ENCODE measurements at regions not wholly inside any gene's neighbourhood (a gene's known extent, or its start where the extent isn't known, plus 50 kb on each side); places are given as distances from the start of the nearest gene placed in this dataset.
"Not testable (repeated sequence)": the region's sequence is repeated elsewhere in the genome, so short reads cannot be mapped to it uniquely, and the experiment has no call there.

DNA sequence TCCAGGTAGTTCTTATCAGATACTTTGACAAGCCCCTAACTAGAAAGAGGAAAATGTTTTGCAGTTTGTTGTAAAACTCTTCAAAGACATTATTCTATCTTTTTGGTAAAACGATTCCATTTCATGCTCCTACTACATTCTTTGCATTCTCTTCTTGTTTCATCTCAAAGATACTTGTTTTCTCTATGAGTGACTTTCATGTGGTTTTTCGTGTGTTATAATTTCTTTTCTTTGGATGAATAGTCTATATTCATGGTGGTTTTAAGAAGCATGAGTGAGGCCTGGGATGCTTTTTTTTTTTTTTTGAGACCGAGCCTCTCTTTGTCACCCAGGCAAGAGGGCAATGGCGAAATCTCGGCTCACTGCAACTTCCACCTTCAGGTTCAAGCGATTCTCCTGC is 292.5 kb upstream of the LYZL1 start:
- no peak for DNase-seq

DNA sequence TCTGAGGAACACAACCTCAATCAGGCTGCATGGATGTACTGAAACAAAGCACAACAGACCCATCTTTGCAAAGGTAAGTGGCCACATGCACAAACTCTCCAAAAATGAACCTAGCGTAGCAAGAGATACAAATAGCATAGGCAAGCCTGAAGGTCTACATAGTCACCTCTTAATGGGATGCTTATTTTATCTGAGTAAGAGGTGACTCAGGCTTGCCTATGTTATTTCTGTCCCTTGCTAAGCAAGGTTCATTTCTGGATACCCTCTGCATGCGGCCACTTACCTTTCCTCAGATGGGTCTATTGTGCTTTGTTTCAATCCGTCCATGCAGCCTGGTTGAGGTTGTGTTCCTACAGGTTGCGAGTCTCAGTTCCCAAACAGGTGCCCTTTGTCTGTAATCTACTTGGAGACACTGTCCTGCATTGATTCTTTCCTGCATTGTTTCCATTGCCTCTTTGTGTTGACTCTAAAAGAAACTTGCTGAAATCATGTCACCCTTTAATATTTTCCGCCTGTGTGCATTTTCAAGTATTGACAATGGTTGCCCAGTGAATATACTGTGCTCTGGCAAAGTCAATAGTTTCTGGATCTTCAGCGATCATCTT is 291.8 kb upstream of the LYZL1 start:
- DNase-seq: no peak

DNA sequence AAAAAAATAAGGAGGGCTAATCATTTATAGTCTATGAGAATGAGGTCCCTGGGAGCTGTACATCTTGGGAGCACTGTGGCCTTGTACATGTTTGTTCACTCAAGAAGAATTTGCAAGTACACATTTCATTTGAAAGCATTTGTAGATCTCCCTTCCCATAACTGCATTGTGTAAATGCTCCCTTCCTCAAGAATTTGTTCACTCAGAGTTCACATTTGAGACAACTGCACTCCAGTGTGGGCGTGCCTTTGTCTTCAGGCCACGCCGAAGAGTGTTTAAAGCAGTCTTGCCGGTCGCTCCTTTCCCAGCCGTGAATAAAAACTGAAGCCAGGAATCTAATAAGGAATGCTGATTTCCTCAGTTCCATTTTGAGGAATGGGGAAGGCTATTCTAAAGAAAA is 291.1 kb upstream of the LYZL1 start:
- no peak for DNase-seq

DNA sequence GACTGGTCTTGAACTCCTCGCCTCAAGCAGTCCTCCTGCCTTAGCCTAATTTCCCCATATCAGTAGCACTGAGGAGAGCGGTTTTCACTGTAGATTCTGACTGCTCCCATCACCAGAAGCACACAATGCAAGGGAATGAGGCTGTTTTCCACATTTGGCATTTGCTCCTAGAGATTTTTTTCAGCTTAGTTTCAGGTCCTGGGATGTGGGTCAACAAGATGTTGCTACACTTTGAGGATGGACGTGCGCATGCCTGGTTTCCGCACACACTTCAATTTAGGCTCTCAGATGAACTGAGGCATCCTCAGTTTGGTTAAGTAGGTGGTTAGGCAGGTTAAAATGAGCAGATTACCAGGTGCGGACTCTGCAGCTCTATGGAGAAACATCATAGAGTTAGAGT is 287.1 kb upstream of the LYZL1 start:
- no peak for DNase-seq

DNA sequence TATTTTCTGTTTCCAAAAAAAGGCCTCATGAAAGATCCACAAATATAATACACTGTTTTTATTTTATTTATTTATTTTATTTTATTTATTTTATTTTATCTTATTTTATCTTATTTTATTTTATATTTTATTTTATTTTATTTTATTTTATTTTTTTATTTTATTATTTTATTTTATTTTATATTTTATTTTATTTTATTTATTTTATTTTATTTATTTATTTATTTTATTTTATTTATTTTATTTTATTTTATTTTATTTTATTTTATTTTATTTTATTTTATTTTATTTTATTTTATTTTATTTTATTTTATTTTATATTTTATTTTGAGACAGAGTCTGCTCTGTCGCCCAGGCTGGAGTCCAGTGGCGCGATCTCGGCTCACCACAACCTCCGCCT is 285.9 kb upstream of the LYZL1 start:
- not testable (repeated sequence) for DNase-seq

DNA sequence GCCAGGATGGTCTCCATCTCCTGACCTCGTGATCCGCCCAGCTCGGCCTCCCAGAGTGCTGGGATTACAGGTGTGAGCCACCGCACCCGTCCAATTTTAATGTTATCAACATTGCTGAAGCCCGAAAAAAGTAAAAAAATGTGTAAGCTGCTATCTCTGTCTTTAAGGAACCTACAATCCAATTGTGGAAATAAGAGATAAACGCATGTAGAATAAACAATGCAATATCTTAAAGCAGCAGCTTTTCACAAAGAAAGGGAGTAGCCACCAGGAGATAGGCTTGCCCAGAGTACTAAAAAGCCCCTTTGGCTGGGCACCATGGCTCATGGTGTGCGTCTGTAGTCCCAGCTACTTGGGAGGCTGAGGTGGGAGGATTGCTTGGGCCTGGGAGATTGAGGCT is 282.9 kb upstream of the LYZL1 start:
- DNase-seq: no peak

DNA sequence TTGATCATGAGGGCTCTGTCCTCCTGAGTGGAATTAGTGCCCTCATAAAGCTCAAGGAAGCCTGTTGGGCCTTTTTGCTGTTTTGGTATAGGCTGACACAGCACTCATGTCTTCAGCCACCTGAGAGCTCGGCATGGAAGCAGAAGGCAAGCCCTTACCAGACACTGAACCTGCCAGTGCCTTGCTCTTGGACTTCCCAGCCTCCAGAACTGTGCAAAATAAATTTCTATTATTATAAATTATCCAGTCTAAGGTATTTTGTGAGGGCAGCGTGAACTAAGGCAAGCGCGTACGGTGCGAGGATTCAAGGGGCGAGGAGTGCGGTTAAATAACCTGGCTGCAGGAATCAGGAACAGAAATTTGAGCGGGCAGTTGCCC is 281.5 kb upstream of the LYZL1 start:
- no peak for DNase-seq

DNA sequence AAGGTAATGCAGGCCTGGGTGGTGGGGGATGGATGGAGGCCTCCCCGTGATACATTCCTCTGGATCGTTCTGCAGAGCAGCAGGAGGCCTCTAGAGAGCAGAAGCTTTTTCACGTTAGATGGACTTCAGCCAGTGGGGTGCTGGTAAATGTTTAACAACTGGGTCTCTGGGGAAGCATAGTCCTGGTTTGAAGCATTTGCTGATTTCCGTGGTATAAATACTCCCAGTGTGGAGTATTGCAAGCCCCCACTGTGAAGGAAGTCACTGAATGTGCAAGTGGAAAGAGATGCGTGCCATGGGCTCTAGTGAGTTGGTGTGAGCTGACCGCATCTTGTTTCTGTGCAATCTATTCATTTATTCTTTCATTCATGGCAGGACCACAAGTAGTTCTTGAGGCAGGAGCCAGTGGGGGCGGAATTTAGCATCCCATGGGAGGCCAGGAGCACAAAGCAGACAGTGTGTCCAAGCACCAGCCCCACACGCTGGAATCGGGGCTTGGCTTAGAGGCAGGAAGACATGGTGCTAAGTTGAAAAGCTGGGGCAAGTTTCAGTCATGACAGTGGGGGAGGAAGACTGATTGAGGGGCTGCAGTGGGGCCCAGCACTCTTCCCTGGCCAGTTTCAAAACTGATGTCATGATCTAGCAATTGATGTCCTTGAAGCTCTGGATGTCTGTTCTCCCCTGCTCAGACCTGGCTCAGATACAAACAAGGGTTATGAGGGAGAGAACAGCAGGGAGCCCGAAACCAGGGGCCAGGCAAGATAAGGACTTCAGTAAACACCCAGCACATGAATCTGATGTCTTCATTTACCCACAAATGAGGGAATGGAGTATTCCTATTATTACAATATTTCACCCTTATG is 280.9 kb upstream of the LYZL1 start:
- no peak for DNase-seq

DNA sequence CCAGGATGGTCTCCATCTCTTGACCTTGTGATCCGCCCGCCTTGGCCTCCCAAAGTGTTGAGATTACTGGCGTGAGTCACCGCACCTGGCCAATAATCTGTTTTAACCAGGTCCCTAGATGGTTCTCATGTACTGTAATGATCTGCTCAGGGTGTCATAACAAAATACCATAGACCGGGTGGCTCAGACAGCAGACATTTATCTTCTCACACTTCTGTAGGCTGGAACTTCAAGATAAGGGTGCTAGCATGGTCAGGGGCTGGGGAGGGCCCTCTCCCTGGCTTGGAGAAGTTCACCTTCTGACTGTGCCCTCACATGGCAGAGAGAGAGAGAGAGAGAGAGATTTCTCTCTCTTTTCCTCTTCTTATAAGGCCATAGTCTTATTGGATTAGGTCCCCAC is 279.4 kb upstream of the LYZL1 start:
- DNase-seq: no peak

DNA sequence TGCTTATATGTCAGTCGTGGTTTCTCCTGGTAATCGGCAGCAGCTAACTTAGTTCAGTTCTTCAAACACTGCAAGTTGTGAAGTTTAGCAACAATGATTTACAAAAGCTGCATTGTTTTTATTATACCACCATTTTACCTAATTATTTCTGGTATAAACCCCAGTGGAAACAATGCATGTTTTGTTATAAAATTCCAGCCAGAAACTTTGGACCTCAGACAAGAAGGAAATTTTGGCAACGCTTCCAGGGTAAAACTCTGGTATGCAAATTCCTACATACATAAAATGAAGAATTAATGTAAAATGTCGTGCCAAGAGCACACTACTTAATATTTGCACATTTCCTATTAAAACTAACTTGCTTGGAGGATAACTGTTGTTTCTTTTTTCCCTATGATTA is 277.4 kb upstream of the LYZL1 start:
- no peak for DNase-seq

DNA sequence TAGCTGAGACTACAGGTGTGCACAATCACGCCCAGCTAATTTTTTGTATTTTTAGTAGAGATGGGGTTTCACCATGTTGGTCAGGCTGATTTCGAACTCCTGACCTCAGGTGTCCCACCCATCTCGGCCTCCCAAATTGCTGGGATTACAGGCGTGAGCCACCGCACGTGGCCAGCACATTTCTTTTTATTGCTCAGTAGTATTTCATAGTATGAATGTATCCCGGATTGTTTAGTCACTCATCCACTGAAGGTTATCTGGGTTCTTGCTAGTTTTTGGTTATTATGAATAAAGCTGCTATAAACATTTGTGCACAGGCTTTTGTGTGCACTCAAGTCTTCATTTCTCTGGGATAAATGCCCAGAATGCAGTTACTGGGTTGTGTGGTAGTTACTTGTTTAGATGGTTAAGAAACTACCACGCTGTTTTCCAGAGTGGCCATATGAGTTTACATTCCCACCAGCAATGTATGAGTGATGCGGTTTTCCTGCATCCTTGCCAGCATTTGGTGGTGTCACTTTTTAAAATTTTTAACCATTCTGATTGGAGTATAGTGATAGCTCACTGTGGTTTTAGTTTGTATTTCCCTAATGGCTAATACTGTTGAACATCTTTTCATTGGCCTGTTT is 275.8 kb upstream of the LYZL1 start:
- DNase-seq: no peak

DNA sequence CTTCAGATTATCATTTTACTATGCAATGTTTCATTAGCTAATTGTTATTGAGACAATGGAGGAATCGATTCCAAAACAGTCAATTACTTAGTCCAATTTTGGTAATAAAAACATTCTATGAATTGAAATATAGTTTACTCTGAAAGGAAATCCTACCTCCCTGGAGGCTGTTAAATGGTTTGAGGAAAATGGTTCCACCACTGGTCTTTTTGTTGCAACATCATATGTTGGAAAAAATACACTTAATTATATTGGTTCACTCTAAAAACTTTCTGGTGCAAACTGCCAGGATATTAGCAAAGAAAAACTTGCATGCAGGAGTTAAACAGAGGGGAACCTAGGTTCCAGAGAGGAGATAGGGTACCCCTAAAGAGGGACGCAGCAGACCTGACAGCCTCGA is 267.3 kb upstream of the LYZL1 start:
- DNase-seq: no peak

DNA sequence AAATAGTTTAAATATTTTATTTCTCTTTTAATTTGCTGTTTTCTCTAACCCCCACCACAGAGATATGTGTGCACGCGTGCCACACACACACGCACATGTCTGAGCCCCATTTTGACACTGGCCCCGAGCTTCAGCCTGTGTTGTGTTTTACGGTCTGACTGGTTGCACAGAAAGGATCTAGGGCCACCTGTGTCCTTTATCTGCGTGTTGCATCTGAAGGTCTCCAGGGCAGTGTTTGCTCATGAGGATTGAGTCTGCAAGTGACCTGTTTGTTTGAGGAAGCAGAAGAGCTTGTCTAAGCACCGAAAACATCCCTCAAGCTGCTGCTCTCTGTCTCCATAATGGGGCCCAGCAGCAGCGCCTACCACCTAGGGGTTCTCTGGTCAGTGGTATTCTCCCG is 266.4 kb upstream of the LYZL1 start:
- DNase-seq: no peak

DNA sequence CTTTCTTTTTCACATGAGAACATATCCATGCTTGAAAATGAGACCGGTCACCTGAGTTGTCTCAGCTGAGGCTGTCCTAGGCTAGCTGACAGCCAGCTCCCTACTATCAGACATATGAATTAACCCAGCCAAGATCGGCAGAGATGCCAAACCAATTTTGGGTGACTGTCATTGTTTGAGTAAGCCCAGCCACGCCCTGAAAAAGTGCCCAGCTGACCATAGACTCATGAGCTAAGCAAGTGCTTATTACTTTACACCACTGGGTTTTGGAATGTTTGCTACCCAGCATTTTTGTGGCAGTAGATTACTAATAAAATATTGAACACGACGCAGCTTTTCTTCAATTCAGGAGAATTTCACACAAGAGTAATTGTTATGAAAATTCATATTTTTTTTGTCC is 265.2 kb upstream of the LYZL1 start:
- DNase-seq: no peak

DNA sequence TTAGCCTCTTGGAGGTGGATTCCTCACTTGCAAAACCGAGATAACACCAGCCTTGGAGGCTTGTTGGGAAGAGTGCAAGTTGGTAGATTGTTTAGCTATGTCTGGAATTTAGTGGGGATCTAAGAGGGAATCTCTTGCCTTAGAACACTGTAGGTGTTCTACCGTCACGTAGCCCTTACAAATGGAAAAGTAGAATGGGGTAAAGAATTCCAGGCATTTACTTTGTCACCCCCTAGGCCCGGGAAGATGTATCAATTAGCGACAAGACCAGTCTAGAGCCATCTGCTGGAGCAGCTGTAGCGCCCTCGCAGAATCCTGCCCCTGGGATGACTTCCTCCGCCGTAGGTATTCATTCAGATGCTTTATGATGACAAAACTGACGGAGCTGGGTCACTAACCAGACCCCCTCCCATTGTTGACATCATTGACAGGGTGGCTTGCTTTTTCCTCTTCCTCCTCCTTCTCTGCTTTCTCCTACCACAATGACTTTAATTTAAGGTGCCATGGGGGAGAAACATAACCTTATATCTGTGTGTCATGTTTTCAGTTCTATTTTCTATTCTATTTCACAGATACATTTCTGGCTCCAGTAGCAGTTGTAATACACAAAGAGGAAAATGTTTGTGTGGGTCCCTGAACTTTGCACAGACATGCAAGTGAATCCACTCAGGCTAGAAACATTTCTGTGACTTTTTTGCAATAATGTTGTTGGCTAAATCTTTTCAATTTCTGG is 262.6 kb upstream of the LYZL1 start:
- no peak for DNase-seq

DNA sequence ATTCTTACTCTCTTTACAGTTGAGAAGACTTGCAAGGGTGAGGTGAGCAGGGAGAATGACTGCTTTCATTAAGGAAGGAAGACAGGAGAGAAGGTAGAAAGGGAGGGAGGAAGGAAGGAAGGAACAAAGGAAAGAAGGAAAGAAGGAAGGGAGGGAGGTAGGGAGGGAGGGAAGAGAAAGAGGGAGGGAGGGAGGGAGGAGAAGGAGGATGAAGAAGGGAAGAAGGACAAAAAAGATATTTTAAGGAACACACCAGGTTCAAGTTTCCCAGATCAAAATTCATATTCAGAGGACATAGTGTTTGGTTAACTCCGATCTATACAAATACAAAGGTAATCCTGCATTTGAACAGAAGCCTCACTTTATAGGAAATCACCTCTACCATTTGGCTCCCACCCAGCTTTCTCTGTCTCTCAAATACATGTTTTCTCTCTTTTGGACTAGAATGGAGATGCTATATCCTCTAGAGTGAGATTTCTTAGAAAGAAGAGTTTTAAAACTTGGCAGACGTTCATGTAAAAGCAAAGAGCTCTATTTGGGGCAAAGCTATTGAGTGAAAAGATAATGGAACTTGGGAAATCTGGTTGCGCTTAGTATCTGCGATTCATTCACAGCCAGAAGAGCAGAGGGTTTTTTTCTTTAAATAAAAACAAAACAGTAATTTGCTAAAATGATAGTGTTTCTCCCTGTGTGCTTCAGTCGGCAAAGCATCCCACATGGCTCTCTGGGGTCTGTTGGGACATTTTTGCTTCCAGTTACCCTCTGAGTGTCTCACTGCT is 261.9 kb upstream of the LYZL1 start:
- DNase-seq: no peak

DNA sequence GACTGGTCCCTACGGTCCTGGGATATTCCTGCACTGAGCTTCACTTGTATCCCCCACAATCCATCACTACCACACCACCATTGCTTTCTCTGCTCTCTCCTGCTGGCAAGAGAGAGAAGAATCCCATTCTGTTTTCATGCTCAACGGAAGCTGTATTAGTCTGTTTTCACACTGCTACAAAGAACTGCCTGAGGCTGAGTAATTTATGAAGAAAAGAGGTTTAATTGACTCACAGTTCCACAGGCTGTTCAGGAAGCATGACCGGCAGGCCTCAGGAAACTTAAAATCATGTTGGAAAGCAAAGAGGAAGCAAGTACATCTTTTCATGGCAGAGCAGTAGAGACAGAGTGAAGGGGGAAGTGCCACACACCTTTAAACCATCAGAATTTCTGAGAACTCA is 260.4 kb upstream of the LYZL1 start:
- DNase-seq: no peak

DNA sequence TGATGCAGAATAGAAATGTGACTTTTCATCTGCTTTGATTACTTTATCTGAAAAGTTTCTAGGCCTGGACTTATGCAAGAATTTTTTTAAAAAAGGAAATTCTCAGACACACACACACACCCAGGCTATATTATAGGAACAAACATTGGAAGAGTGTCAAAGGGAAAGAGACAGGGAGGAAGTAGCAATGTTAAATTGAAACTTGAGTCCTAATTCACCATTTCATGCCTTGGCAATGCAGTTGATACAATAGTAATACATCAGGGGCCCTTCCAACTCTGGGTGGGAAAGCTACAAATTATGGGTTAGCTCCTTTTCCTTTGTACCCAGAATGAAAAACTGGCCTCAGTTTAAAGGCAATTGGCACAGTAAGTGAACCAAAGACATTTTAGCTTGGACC is 258.0 kb upstream of the LYZL1 start:
- no peak for DNase-seq

DNA sequence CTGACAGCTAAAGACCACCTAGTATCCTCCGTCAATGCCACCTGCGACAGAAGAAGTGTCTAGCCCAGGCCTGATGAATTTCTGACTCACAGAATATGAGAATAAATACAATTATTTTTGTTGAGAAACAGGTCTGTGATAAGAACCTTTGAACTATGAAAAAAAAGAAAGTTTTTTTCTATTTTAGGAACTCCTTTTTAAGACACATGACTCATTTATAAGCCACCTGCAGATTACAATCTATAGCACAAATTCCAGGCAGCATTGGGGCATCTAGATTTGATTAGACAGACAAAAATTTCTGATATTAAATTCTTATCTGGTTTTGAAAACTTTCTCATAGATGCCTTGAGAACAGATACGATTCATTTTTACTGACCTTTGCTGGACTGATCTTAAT is 256.7 kb upstream of the LYZL1 start:
- DNase-seq: no peak

DNA sequence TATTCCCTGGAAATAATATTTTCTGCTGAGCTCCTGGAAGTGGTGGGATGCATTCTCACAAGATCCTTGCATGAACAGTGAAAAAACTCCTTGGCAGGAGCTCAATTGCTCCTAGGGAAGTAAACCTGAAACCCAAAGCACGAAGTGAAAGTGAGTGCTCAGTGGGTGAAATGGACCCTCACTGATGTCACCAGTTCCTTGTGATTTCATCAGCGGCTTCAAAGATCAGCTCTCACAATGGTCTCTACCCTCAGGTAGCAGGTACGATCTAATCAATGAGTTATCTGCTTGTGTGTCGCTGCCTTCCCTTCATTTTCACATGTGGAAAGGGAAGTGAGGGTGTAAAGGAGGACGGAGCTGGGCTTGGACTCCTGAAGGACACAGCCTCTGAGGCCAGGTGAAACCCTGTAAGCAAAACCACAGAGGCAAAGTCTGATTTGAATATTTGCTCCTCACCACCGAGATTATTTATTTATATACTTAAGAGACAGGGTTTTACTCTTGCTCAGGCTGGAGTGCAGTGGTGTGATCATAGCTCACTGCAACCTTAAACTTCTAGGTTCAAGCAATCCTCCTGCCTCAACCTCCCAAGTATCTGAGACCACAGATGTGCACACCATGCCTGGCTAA is 255.4 kb upstream of the LYZL1 start:
- no peak for DNase-seq

DNA sequence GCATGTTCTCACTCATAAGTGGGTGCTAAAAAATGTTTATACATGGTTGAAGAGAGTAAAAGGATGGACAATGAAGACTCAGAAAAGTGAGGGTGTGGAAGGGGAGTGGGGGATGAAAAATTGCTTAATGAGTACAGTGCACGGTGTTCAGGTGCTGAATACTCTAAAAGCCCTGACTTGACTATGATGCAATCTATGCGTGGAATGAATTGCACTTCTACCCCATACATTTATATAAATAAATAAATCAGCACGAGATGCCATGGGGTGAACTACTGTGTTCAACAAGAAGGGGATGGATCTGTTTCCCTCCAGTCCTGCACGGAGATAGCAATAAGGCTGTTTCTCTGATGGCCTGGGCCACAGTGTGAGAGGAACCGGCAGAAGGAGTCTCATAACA is 254.3 kb upstream of the LYZL1 start:
- DNase-seq: no peak

DNA sequence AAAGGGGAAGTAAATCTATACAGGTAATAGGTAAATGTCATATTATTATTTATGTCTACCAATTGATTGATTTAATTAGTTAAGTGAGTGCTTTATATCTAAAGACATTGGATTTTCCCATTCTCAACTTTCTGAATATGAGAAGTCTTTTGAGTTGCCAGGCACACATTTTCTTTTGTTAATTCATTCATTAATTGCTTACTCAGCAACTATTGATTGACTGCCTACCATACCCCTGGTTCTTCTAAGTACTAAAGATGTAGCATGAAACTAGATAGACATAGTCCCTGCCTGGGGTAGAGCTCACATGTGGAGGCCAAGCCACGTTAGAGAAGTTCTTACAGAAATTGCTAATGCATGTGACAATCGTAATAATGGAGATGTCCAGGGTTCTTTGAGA is 253.1 kb upstream of the LYZL1 start:
- no peak for DNase-seq
